Retinal pigment epithelial cell (primary cell): ENCODE measurements at regions not wholly inside any gene's neighbourhood (a gene's known extent, or its start where the extent isn't known, plus 50 kb on each side); places are given as distances from the start of the nearest gene placed in this dataset.

Source experiments
- DNase-seq: peaks from one replicate; pipeline ENCODE4 v3.0.0-alpha.2; 2010; ENCODE audit warnings: low read depth
- H3K4me3 ChIP-seq: 2 replicates; pipeline ENCODE4 v1.5.1; 2011; ENCODE audit warnings: mild to moderate bottlenecking, low read length, control low read depth, moderate library complexity
- CTCF ChIP-seq: conservative IDR thresholded peaks from 2 replicates; pipeline ENCODE4 v1.5.1; 2011; ENCODE audit warnings: low read depth, low read length, control low read depth, inconsistent platforms

DNA sequence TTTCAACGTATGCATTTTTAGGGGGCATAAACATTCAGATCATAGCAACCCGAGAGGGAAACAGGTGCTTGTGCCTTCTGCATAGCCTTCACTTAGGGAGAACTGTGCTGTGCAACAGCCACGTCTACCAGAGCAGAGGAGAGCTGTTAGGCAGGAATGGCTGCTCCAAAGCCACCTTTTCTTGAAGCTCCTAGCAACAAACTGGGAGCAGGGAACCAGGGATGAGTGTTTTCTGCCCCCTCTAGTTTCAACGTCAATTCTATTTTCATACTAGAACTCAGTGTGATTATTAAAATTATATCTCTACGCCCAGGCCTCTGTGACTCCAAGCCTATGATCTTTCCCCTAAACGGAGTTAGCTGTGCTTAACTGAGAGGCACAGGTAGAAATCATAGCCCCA lies 290.0 kb downstream of the HAPSTR1 start:
- no peak for DNase-seq
- no peak for TF ChIP-seq CTCF
- no peak overlapping the region for H3K4me3 ChIP-seq

- no peak for DNase-seq
- no peak overlapping the region for H3K4me3 ChIP-seq
- no peak for TF ChIP-seq CTCF
Observed at GRCh38 chr16:9381905-9382304, 290.5 kb downstream of the HAPSTR1 start.

DNA sequence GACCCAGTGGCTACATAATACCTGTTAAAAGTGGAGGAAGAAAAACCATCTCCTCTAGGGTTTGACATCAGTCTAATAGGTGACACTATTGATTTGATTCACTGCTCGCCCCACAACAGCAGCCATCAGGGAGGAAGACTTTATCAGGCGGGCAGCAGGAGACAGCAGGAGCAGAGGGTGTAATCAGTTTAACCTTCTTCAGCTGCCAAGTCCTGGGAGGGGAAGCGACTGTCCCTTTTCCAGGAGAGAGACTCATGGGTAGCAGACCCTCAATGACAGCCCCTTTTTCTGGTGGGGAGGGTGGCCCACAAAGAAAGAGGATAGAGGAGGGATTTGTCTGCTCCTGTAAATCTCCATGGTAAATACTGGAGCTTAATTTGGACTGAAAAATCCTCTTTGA lies 291.8 kb downstream of the HAPSTR1 start:
- no peak for DNase-seq
- no peak for TF ChIP-seq CTCF
- no peak overlapping the region for H3K4me3 ChIP-seq

DNA sequence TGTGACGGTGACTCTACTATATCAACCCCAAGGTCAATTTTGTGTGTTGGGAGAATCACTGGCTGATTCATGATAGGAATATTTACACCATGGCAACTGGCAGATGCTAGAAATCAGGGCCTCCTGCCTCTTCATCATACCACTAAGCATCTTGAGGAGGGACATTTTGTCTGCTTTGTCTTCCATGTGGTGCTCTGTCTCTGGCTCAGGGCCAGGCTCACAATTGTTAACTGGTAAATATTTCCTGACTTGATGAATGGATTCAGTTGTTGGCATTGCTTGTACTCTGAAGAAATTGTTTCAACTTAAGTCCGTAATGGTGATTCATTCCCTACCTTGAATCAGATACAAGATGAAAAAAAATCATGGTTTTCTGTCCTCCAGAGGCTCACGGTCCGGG lies 292.7 kb downstream of the HAPSTR1 start:
- DNase-seq, result no peak
- no peak overlapping the region for H3K4me3 ChIP-seq
- no peak for TF ChIP-seq CTCF

DNA sequence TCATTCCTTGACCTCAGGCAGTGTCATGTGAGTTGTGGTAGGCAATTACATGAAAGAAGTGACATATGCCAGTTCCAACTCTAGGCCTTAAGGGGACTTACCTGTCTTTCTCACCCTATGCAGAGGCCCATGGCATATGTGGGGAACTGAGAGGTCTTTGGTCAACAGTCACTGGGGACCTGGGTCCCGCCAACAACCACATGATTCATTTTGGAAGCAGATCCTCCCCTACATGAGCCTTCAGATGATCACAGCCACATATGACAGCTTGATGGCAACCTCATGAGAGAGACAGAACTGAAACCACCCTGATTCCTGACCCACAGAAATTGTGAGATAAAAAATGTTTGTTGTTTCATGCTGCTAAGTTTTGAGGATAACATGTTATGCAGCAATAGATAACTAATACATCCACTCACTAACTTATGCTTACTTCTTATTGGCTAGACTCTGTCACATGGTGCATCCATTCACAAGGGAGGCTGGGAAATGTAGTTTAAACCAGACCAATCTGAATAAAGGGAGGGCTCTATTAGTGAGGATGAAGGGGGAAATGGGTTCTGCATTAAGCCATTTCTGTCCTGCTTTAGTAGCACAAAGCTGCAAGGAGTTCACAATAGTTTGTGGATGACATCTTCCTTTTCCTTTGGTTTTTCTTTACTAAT lies 298.2 kb downstream of the HAPSTR1 start:
- no peak for DNase-seq
- TF ChIP-seq CTCF, result no peak
- H3K4me3 ChIP-seq, result no peak overlapping the region

GRCh38 chr16:9392956-9393355 lies 301.5 kb downstream of the HAPSTR1 start:
- no peak overlapping the region for H3K4me3 ChIP-seq
- no peak for TF ChIP-seq CTCF
- no peak for DNase-seq

DNA sequence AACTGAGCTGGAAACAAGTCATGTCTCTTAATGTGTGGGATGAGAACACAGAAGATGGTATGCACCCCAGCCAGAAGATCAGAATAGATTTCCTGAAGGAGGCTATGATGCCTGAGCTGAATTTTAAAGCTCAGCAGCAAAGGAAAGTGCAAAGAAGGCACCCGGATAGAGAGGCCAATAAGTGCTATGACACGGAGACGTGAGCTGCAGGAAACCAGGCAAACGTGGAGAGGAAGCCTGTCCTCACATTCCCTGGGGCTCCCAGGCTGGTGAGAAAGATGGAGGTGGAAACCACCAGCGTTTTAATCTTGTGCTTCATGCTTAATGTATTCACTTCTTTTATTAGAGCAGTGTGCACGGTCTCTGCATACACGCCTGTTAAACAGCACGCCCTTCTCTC lies 302.1 kb downstream of the HAPSTR1 start:
- no peak for TF ChIP-seq CTCF
- no peak for DNase-seq
- no peak overlapping the region for H3K4me3 ChIP-seq
